DND-41 (cell line): ENCODE measurements at regions not wholly inside any gene's neighbourhood (a gene's known extent, or its start where the extent isn't known, plus 50 kb on each side); places are given as distances from the start of the nearest gene placed in this dataset.

Experiments
- CTCF ChIP-seq: IDR thresholded peaks from 2 replicates; pipeline ENCODE4 v1.5.1; 2012; ENCODE audit warnings: borderline replicate concordance, low read length, moderate library complexity, mild to moderate bottlenecking; ENCODE audit not compliant: poor library complexity, severe bottlenecking; ENCODE audit errors: extremely low read depth
- EZH2 ChIP-seq: IDR thresholded peaks from 3 replicates; pipeline ENCODE4 v1.6.1; 2012; ENCODE audit warnings: borderline replicate concordance, low read depth, mild to moderate bottlenecking, moderate library complexity, low read length, inconsistent platforms; ENCODE audit not compliant: severe bottlenecking

GRCh38 chr5:174314261-174314660 is 268.8 kb downstream of the NSG2 start:
- TF ChIP-seq CTCF = no peak
- no peak for TF ChIP-seq EZH2
